ENCODE measurements at regions not wholly inside any gene's neighbourhood (a gene's known extent, or its start where the extent isn't known, plus 50 kb on each side); places are given as distances from the start of the nearest gene placed in this dataset.
A peak's percentile ranks its signal among the peaks of the same experiment; 100 is the strongest.

GRCh38 chr12:111218499-111218898, 150.4 kb downstream of the PHETA1 start:
- no peak overlapping the region for H3K27ac Mint-ChIP-seq
- no peak for ATAC-seq

GRCh38 chr12:111216387-111217159, 152.3 kb downstream of the PHETA1 start:
- H3K4me3 Mint-ChIP-seq = no peak overlapping the region
- no peaks in the 10 kb centered on the region for H3K36me3 Mint-ChIP-seq
- H3K4me1 Mint-ChIP-seq (ENCODE audit: low read depth in 2 of 2) = no peaks in the 10 kb centered on the region
- peaks cover 9 to 25% of the 10 kb centered on the region in 2 donors for H3K27me3 Mint-ChIP-seq
- ATAC-seq = peak in 1 of 2 donors; percentile 43
- H3K27ac Mint-ChIP-seq = no peak overlapping the region
- H3K9me3 Mint-ChIP-seq = no peaks in the 10 kb centered on the region
- DNase-seq (ENCODE audit: low spot score) = no peak

More at GRCh38 chr12:111218499-111218898, 150.4 kb downstream of the PHETA1 start:
- Mint-ChIP-seq H3K4me1 (ENCODE audit: low read depth in 2 of 2) (no peaks in the 10 kb centered on the region), H3K4me3 (no peak overlapping the region), H3K9me3 (no peaks in the 10 kb centered on the region), H3K36me3 (no peaks in the 10 kb centered on the region), H3K27me3 (peaks cover 11 to 15% of the 10 kb centered on the region in 2 donors)
- DNase-seq (ENCODE audit: low spot score) = no peak

GRCh38 chr12:111215881-111216280, 153.0 kb downstream of the PHETA1 start:
- no peak overlapping the region for H3K27ac Mint-ChIP-seq
- DNase-seq (ENCODE audit: low spot score) (no peak), ATAC-seq (no peak)
- no peaks in the 10 kb centered on the region for H3K36me3 Mint-ChIP-seq
- H3K4me1 Mint-ChIP-seq (ENCODE audit: low read depth in 2 of 2) = no peaks in the 10 kb centered on the region
- H3K27me3 Mint-ChIP-seq = peaks cover 9 to 25% of the 10 kb centered on the region in 2 donors
- no peaks in the 10 kb centered on the region for H3K9me3 Mint-ChIP-seq
- no peak overlapping the region for H3K4me3 Mint-ChIP-seq

- ATAC-seq = no peak
- Mint-ChIP-seq H3K4me1 (ENCODE audit: low read depth in 2 of 2) (no peaks in the 10 kb centered on the region), H3K4me3 (no peak overlapping the region), H3K36me3 (no peaks in the 10 kb centered on the region), H3K9me3 (no peaks in the 10 kb centered on the region), H3K27me3 (peaks cover 7 to 30% of the 10 kb centered on the region in 2 donors), H3K27ac (no peak overlapping the region)
- DNase-seq (ENCODE audit: low spot score) = no peak
Observed at GRCh38 chr12:111214401-111214800, 154.5 kb downstream of the PHETA1 start.

GRCh38 chr12:111213561-111213960, 155.3 kb downstream of the PHETA1 start:
- peaks cover 6 to 30% of the 10 kb centered on the region in 2 donors for H3K27me3 Mint-ChIP-seq

GRCh38 chr12:111212814-111213456, 156.0 kb downstream of the PHETA1 start:
- ATAC-seq (no peak), DNase-seq (ENCODE audit: low spot score) (no peak)
- Mint-ChIP-seq H3K36me3 (no peaks in the 10 kb centered on the region), H3K9me3 (no peaks in the 10 kb centered on the region), H3K4me3 (no peak overlapping the region), H3K27me3 (peaks cover 6 to 30% of the 10 kb centered on the region in 2 donors), H3K27ac (no peak overlapping the region), H3K4me1 (ENCODE audit: low read depth in 2 of 2) (no peaks in the 10 kb centered on the region)

More at GRCh38 chr12:111213561-111213960, 155.3 kb downstream of the PHETA1 start:
- DNase-seq (ENCODE audit: low spot score) (no peak), ATAC-seq (no peak)
- Mint-ChIP-seq H3K27ac (no peak overlapping the region), H3K36me3 (no peaks in the 10 kb centered on the region), H3K4me3 (no peak overlapping the region), H3K4me1 (ENCODE audit: low read depth in 2 of 2) (no peaks in the 10 kb centered on the region), H3K9me3 (no peaks in the 10 kb centered on the region)

- no peaks in the 10 kb centered on the region for H3K36me3 Mint-ChIP-seq
- no peak overlapping the region for H3K27ac Mint-ChIP-seq
- H3K4me3 Mint-ChIP-seq = no peak overlapping the region
- H3K27me3 Mint-ChIP-seq = peaks cover 9 to 30% of the 10 kb centered on the region in 2 donors
- no peaks in the 10 kb centered on the region for H3K4me1 Mint-ChIP-seq (ENCODE audit: low read depth in 2 of 2)
- DNase-seq (ENCODE audit: low spot score) = no peak
- ATAC-seq = no peak
- H3K9me3 Mint-ChIP-seq = no peaks in the 10 kb centered on the region
Observed at GRCh38 chr12:111211910-111212757, 156.8 kb downstream of the PHETA1 start.

- H3K36me3 Mint-ChIP-seq = no peaks in the 10 kb centered on the region
- no peaks in the 10 kb centered on the region for H3K9me3 Mint-ChIP-seq
- no peaks in the 10 kb centered on the region for H3K4me1 Mint-ChIP-seq (ENCODE audit: low read depth in 2 of 2)
- no peak overlapping the region for H3K4me3 Mint-ChIP-seq
- H3K27ac Mint-ChIP-seq = no peak overlapping the region
- peaks cover 10 to 37% of the 10 kb centered on the region in 2 donors for H3K27me3 Mint-ChIP-seq
- DNase-seq (ENCODE audit: low spot score) = no peak
- ATAC-seq = no peak
Observed at GRCh38 chr12:111209811-111210210, 159.1 kb downstream of the PHETA1 start.

- DNase-seq (ENCODE audit: low spot score) = no peak
- H3K4me3 Mint-ChIP-seq = no peak overlapping the region
- H3K27ac Mint-ChIP-seq = no peak overlapping the region
- H3K27me3 Mint-ChIP-seq = peaks cover 8 to 25% of the 10 kb centered on the region in 2 donors
- no peak for ATAC-seq
- H3K9me3 Mint-ChIP-seq = no peaks in the 10 kb centered on the region
- no peaks in the 10 kb centered on the region for H3K36me3 Mint-ChIP-seq
- H3K4me1 Mint-ChIP-seq (ENCODE audit: low read depth in 2 of 2) = no peaks in the 10 kb centered on the region
Observed at GRCh38 chr12:111207761-111208160, 161.1 kb downstream of the PHETA1 start.

GRCh38 chr12:111204788-111205241, 164.1 kb downstream of the PHETA1 start:
- ATAC-seq = no peak
- Mint-ChIP-seq H3K9me3 (no peaks in the 10 kb centered on the region), H3K27ac (no peak overlapping the region), H3K36me3 (no peaks in the 10 kb centered on the region), H3K4me3 (no peak overlapping the region), H3K4me1 (ENCODE audit: low read depth in 2 of 2) (peaks cover 0 to 6% of the 10 kb centered on the region in 2 donors), H3K27me3 (peaks cover 19 to 26% of the 10 kb centered on the region in 2 donors)
- DNase-seq (ENCODE audit: low spot score) = no peak

GRCh38 chr12:111203969-111204368, 164.9 kb downstream of the PHETA1 start:
- H3K9me3 Mint-ChIP-seq = no peaks in the 10 kb centered on the region
- H3K27ac Mint-ChIP-seq = no peak overlapping the region
- H3K36me3 Mint-ChIP-seq = no peaks in the 10 kb centered on the region
- peaks cover 0 to 6% of the 10 kb centered on the region in 2 donors for H3K4me1 Mint-ChIP-seq (ENCODE audit: low read depth in 2 of 2)
- no peak for DNase-seq (ENCODE audit: low spot score)
- H3K27me3 Mint-ChIP-seq = peaks cover 23 to 32% of the 10 kb centered on the region in 2 donors
- ATAC-seq = no peak
- H3K4me3 Mint-ChIP-seq = no peak overlapping the region

GRCh38 chr12:111203446-111203845, 165.4 kb downstream of the PHETA1 start:
- Mint-ChIP-seq H3K4me3 (no peak overlapping the region), H3K27me3 (peaks cover 23 to 32% of the 10 kb centered on the region in 2 donors), H3K36me3 (no peaks in the 10 kb centered on the region), H3K4me1 (ENCODE audit: low read depth in 2 of 2) (peaks cover 0 to 6% of the 10 kb centered on the region in 2 donors), H3K27ac (no peak overlapping the region), H3K9me3 (no peaks in the 10 kb centered on the region)
- DNase-seq (ENCODE audit: low spot score) (no peak), ATAC-seq (no peak)

- Mint-ChIP-seq H3K9me3 (no peaks in the 10 kb centered on the region), H3K27ac (no peak overlapping the region), H3K4me1 (ENCODE audit: low read depth in 2 of 2) (peaks cover 0 to 6% of the 10 kb centered on the region in 2 donors)
Observed at GRCh38 chr12:111202237-111202915, 166.5 kb downstream of the PHETA1 start.

More at GRCh38 chr12:111202237-111202915, 166.5 kb downstream of the PHETA1 start:
- DNase-seq (ENCODE audit: low spot score) (no peak), ATAC-seq (no peak)
- no peak overlapping the region for H3K4me3 Mint-ChIP-seq
- H3K36me3 Mint-ChIP-seq = no peaks in the 10 kb centered on the region
- H3K27me3 Mint-ChIP-seq = peaks cover 20 to 32% of the 10 kb centered on the region in 2 donors
